ENCODE measurements at regions not wholly inside any gene's neighbourhood (a gene's known extent, or its start where the extent isn't known, plus 50 kb on each side); places are given as distances from the start of the nearest gene placed in this dataset.

DNA sequence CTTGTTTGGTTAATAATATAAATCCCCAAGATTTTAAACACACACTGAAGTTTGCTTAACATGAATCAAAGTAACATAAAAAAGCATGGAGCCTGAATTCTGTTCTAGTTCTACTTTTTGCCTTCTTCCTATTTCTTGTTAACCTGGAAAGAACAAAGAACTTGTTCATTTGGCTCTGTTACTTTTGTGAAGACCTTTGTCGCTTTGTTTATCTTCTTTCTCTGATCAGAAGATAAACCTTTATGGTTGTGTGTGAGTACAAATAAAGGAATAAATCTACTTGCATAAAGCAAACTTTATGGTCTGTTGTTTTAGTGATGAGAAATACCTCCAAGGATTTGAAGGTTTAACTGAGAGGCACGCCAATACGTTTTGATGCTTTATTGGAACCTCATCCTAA lies 210.1 kb upstream of the SATB1 start:
- DNase-seq = no peak
- WGBS, 2 donors = 47 to 65% methylated on average over 3 of the region's 3 CpGs
- no peaks in the 10 kb centered on the region for H3K9me3 ChIP-seq
- no peaks in the 10 kb centered on the region for H3K27me3 ChIP-seq
- peaks cover 0 to 4% (median 0%) of the 10 kb centered on the region in 3 donors for H3K4me1 ChIP-seq
- no peaks in the 10 kb centered on the region for H3K36me3 ChIP-seq
- no peak overlapping the region for H3K27ac ChIP-seq
- intact Hi-C loops (cut with DNase I) = no loop called here
- no peak overlapping the region for H3K4me3 ChIP-seq
- TF ChIP-seq, protein P1, sequence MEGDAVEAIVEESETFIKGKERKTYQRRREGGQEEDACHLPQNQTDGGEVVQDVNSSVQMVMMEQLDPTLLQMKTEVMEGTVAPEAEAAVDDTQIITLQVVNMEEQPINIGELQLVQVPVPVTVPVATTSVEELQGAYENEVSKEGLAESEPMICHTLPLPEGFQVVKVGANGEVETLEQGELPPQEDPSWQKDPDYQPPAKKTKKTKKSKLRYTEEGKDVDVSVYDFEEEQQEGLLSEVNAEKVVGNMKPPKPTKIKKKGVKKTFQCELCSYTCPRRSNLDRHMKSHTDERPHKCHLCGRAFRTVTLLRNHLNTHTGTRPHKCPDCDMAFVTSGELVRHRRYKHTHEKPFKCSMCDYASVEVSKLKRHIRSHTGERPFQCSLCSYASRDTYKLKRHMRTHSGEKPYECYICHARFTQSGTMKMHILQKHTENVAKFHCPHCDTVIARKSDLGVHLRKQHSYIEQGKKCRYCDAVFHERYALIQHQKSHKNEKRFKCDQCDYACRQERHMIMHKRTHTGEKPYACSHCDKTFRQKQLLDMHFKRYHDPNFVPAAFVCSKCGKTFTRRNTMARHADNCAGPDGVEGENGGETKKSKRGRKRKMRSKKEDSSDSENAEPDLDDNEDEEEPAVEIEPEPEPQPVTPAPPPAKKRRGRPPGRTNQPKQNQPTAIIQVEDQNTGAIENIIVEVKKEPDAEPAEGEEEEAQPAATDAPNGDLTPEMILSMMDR (IDR thresholded peaks at IDR 0.05) = no peak
- no peak for TF ChIP-seq POLR2A (IDR thresholded peaks at IDR 0.05)

DNA sequence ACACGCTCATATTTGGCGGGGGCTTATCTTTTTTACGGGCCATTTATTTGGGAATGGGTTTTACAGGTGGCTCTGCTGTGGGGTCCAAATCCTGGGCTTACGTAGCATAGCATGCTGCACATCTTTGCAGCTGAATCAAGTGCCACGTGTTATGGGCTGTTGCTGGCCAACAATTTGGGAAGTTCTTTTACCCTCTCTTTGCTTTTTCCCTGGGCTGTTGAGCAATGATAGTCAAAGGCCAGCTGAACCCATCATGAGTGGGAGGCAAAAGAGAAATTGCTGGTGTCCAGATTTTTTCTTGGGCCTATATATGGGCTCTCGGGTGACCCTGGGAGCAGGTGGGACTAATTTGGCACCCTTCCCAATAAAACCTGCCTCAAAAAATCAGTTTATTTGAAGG lies 209.3 kb upstream of the SATB1 start:
- Histone ChIP-seq H3K27ac (no peak overlapping the region), H3K4me3 (no peak overlapping the region), H3K36me3 (no peaks in the 10 kb centered on the region), H3K27me3 (no peaks in the 10 kb centered on the region), H3K9me3 (no peaks in the 10 kb centered on the region), H3K4me1 (peaks cover 0 to 4% (median 0%) of the 10 kb centered on the region in 3 donors)
- intact Hi-C loops (cut with DNase I) = no loop called here
- DNase-seq = no peak
- TF ChIP-seq, protein P1 (IDR thresholded peaks at IDR 0.05) = no peak
- TF ChIP-seq POLR2A (IDR thresholded peaks at IDR 0.05) = no peak
- WGBS, 2 donors = 79% methylated on average over 6 of the region's 6 CpGs

DNA sequence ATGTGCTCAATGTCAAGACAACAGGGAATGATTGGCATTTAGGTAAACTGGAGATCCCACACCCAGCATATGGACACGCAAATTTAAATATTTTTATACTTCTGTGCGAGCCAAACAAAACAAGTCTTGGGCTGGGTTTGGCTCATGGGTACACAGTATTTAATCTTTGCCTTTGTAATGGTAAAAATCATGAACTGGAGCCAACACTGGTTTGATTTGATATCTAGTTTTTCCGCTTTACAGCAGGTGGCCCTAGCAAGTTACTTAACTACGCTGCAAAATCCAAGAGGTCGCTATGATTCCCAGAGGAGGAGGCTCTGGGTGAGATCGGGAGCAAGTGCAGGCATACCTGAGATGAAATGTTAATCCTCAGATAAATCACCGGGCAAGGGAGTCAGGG lies 207.9 kb upstream of the SATB1 start:
- DNase-seq = no peak
- Histone ChIP-seq H3K9me3 (no peaks in the 10 kb centered on the region), H3K4me3 (no peak overlapping the region), H3K4me1 (peaks cover 0 to 4% (median 0%) of the 10 kb centered on the region in 3 donors), H3K27ac (no peak overlapping the region), H3K27me3 (no peaks in the 10 kb centered on the region), H3K36me3 (no peaks in the 10 kb centered on the region)
- 58 to 63% methylated on average over 7 of the region's 7 CpGs for WGBS, 2 donors
- no peak for TF ChIP-seq POLR2A (IDR thresholded peaks at IDR 0.05)
- TF ChIP-seq, protein P1 (IDR thresholded peaks at IDR 0.05) = no peak
- intact Hi-C loops (cut with DNase I) = no loop called here

DNA sequence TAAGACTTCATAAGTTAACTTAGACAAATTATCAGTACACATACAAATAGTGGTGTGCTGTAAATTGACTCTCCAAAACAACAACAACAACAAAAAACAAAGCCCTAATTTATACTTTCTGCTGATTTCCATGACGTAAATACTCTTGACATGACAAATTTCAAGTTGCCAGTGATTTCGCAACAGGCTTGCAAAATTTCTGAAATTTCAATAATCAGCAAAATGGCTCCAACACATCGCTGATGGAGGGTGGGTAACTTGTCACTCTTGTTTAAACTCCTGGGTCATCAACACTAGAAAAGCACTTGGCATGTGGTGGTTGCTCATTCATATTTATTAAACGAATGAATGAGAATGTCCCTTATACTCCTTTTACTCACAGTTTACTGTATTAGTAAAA lies 205.2 kb upstream of the SATB1 start:
- no peak for TF ChIP-seq POLR2A (IDR thresholded peaks at IDR 0.05)
- TF ChIP-seq, protein P1 (IDR thresholded peaks at IDR 0.05) = no peak
- Histone ChIP-seq H3K27me3 (no peaks in the 10 kb centered on the region), H3K4me1 (peaks cover 0 to 4% (median 0%) of the 10 kb centered on the region in 3 donors), H3K9me3 (no peaks in the 10 kb centered on the region), H3K4me3 (no peak overlapping the region), H3K27ac (no peak overlapping the region), H3K36me3 (no peaks in the 10 kb centered on the region)
- WGBS, 2 donors = 75 to 82% methylated on average over 4 of the region's 4 CpGs
- intact Hi-C loops (cut with DNase I) = no loop called here
- DNase-seq = no peak

DNA sequence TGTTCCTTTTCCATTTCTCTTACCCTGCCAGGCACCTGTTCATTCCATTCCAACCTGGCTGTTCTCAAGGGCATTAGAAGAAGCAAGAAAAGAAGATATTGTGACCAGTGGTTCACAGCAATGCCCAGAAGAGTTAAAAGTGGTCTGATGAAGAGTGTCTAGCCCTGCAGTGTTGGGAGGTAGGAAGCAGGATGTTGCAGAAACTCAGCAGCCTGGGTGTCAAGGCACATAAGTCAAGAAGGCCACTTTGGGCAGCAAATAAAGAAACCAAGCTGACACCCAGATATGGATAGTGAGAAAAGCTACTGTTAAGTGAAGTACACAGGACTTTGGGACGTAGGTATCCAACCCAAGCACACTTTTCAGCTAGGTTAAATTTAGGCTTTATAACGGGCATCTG lies 199.9 kb upstream of the SATB1 start:
- WGBS, 2 donors = 82 to 92% methylated on average over 2 of the region's 2 CpGs
- no peak overlapping the region for H3K27ac ChIP-seq
- TF ChIP-seq POLR2A (IDR thresholded peaks at IDR 0.05) = no peak
- TF ChIP-seq, protein P1 (IDR thresholded peaks at IDR 0.05) = no peak
- no peak overlapping the region for H3K4me3 ChIP-seq
- DNase-seq = no peak
- no peaks in the 10 kb centered on the region for H3K27me3 ChIP-seq
- no peaks in the 10 kb centered on the region for H3K36me3 ChIP-seq
- no peaks in the 10 kb centered on the region for H3K9me3 ChIP-seq
- no peaks in the 10 kb centered on the region for H3K4me1 ChIP-seq
- intact Hi-C loops (cut with DNase I) = no loop called here

Data from esophagus squamous epithelium (tissue), 5 donors.